SK-N-SH treated with all-trans-retinoic acid at 6 μM for 48 hours (cell line): ENCODE measurements at regions not wholly inside any gene's neighbourhood (a gene's known extent, or its start where the extent isn't known, plus 50 kb on each side); places are given as distances from the start of the nearest gene placed in this dataset.

Experiments used
- ATAC-seq: fragments of 200-7000 bp; cut with Tn5 transposase; 3 replicates; pipeline ENCODE4 v1.9.1; 2020; ENCODE audit warnings: mild to moderate bottlenecking, moderate library complexity
- ARNTL ChIP-seq: fragments of 450-650 bp; formaldehyde crosslinking; IDR thresholded peaks from 2 replicates; pipeline ENCODE4 v1.5.0; 2020; ENCODE audit warnings: low read depth, mild to moderate bottlenecking, moderate library complexity, borderline replicate concordance
- BACH2 ChIP-seq: fragments of 250-450 bp; sonication (Bioruptor Pico); IDR thresholded peaks from 2 replicates; pipeline ENCODE4 v1.9.0; 2021; ENCODE audit warnings: mild to moderate bottlenecking, borderline replicate concordance
- CREB5 ChIP-seq: fragments of 250-450 bp; sonication (Bioruptor Pico); IDR thresholded peaks from 2 replicates; pipeline ENCODE4 v1.5.1; 2020; ENCODE audit warnings: low read depth, mild to moderate bottlenecking, moderate library complexity
- CSDC2 ChIP-seq: fragments of 250-450 bp; sonication (Bioruptor Pico); IDR thresholded peaks from 2 replicates; pipeline ENCODE4 v1.5.0; 2020; ENCODE audit warnings: mild to moderate bottlenecking, moderate library complexity
- CSRNP3 ChIP-seq: fragments of 250-450 bp; sonication (Bioruptor Pico); IDR thresholded peaks from 2 replicates; pipeline ENCODE4 v1.5.1; 2021; ENCODE audit warnings: mild to moderate bottlenecking, moderate library complexity
- ESRRG ChIP-seq: fragments of 250-450 bp; sonication (Bioruptor Pico); IDR thresholded peaks from 2 replicates; pipeline ENCODE4 v1.6.1; 2021; ENCODE audit warnings: mild to moderate bottlenecking
- GLIS3 ChIP-seq: fragments of 250-450 bp; sonication (Bioruptor Pico); IDR thresholded peaks from 2 replicates; pipeline ENCODE4 v1.5.0; 2020; ENCODE audit warnings: mild to moderate bottlenecking, moderate library complexity
- ISL1 ChIP-seq: fragments of 250-450 bp; sonication (Bioruptor Pico); IDR thresholded peaks from 2 replicates; pipeline ENCODE4 v2.1.2; 2022; ENCODE audit warnings: mild to moderate bottlenecking, moderate library complexity
- OSR1 ChIP-seq: fragments of 250-450 bp; sonication (Bioruptor Pico); IDR thresholded peaks from 2 replicates; pipeline ENCODE4 v1.8.0; 2022; ENCODE audit warnings: moderate library complexity, mild to moderate bottlenecking, inconsistent platforms
- PATZ1 ChIP-seq: fragments of 250-450 bp; sonication (Bioruptor Pico); IDR thresholded peaks from 2 replicates; pipeline ENCODE4 v1.8.0; 2020; ENCODE audit warnings: mild to moderate bottlenecking, moderate library complexity, borderline replicate concordance
- POU6F1 ChIP-seq: fragments of 250-450 bp; sonication (Bioruptor Pico); IDR thresholded peaks from 2 replicates; pipeline ENCODE4 v1.8.0; 2021; ENCODE audit warnings: low read depth, mild to moderate bottlenecking, moderate library complexity, borderline replicate concordance
- RARB ChIP-seq: fragments of 250-450 bp; sonication (Bioruptor Pico); IDR thresholded peaks from 2 replicates; pipeline ENCODE4 v1.8.0; 2021; ENCODE audit warnings: mild to moderate bottlenecking, moderate library complexity
- SNAI2 ChIP-seq: fragments of 250-450 bp; sonication (Bioruptor Pico); IDR thresholded peaks from 2 replicates; pipeline ENCODE4 v1.5.0; 2020; ENCODE audit warnings: mild to moderate bottlenecking, moderate library complexity
- TCF4 ChIP-seq: fragments of 250-450 bp; sonication (Bioruptor Pico); IDR thresholded peaks from 2 replicates; pipeline ENCODE4 v1.8.0; 2021; ENCODE audit warnings: mild to moderate bottlenecking, moderate library complexity, borderline replicate concordance
- TOX ChIP-seq: fragments of 250-450 bp; sonication (Bioruptor Pico); IDR thresholded peaks from 2 replicates; pipeline ENCODE4 v1.8.0; 2021; ENCODE audit warnings: mild to moderate bottlenecking, moderate library complexity, borderline replicate concordance
- TSHZ2 ChIP-seq: fragments of 250-450 bp; sonication (Bioruptor Pico); IDR thresholded peaks from 2 replicates; pipeline ENCODE4 v1.5.0; 2020; ENCODE audit warnings: mild to moderate bottlenecking, moderate library complexity
- ZFP3 ChIP-seq: fragments of 250-450 bp; sonication (Bioruptor Pico); IDR thresholded peaks from 2 replicates; pipeline ENCODE4 v1.5.0; 2020; ENCODE audit warnings: mild to moderate bottlenecking, moderate library complexity
- ZFP30 ChIP-seq: fragments of 450-650 bp; formaldehyde crosslinking; IDR thresholded peaks from 2 replicates; pipeline ENCODE4 v1.5.0; 2022; ENCODE audit warnings: mild to moderate bottlenecking, moderate library complexity
- ZNF565 ChIP-seq: fragments of 450-650 bp; formaldehyde crosslinking; conservative IDR thresholded peaks from 2 replicates; pipeline ENCODE4 v1.5.0; 2020; ENCODE audit warnings: low read depth, mild to moderate bottlenecking, moderate library complexity
- ZNF70 ChIP-seq: fragments of 450-650 bp; formaldehyde crosslinking; IDR thresholded peaks from 2 replicates; pipeline ENCODE4 v1.5.0; 2020; ENCODE audit warnings: mild to moderate bottlenecking, moderate library complexity

GRCh38 chr17:71158437-71158836 is 962.4 kb upstream of the SOX9 start:
- TF ChIP-seq CSRNP3 (no peak), SNAI2 (CRISPR knock-in tag) (no peak), ARNTL (CRISPR knock-in tag) (no peak)
- ATAC-seq = no peak

- TF ChIP-seq TCF4 (CRISPR knock-in tag) = no peak
- no peak for TF ChIP-seq PATZ1 (CRISPR knock-in tag)
- TF ChIP-seq ISL1 = 0 out of 2 replicates have a peak, but pooled peaks have one; percentile 20
- TF ChIP-seq TSHZ2 (CRISPR knock-in tag) = no peak
- no peak for TF ChIP-seq CSDC2 (CRISPR knock-in tag)
- no peak for TF ChIP-seq ZNF70 (CRISPR knock-in tag)
- TF ChIP-seq ARNTL (CRISPR knock-in tag) = no peak
- no peak for TF ChIP-seq CSRNP3
- no peak for ATAC-seq
These were observed 957.6 kb upstream of the SOX9 start for GRCh38 chr17:71163121-71163812.

GRCh38 chr17:71163813-71164122 is 957.1 kb upstream of the SOX9 start:
- no peak for TF ChIP-seq ESRRG (CRISPR knock-in tag)
- no peak for TF ChIP-seq ZNF565 (CRISPR knock-in tag)
- no peak for TF ChIP-seq OSR1
- TF ChIP-seq ARNTL (CRISPR knock-in tag) = no peak
- no peak for TF ChIP-seq TSHZ2 (CRISPR knock-in tag)
- no peak for TF ChIP-seq RARB (CRISPR knock-in tag)
- no peak for TF ChIP-seq CREB5 (CRISPR knock-in tag)
- TF ChIP-seq BACH2 = no peak
- no peak for TF ChIP-seq ZFP3
- TF ChIP-seq ZFP30 (CRISPR knock-in tag) = no peak
- no peak for TF ChIP-seq TOX (CRISPR knock-in tag)
- no peak for TF ChIP-seq POU6F1
- no peak for TF ChIP-seq GLIS3 (CRISPR knock-in tag)
- TF ChIP-seq ZNF70 (CRISPR knock-in tag) = no peak
- no peak for TF ChIP-seq ISL1
- no peak for ATAC-seq
